ENCODE measurements at regions not wholly inside any gene's neighbourhood (a gene's known extent, or its start where the extent isn't known, plus 50 kb on each side); places are given as distances from the start of the nearest gene placed in this dataset.
A peak's percentile ranks its signal among the peaks of the same experiment; 100 is the strongest.
"Not testable (repeated sequence)": the region's sequence is repeated elsewhere in the genome, so short reads cannot be mapped to it uniquely, and the experiment has no call there.

DNA sequence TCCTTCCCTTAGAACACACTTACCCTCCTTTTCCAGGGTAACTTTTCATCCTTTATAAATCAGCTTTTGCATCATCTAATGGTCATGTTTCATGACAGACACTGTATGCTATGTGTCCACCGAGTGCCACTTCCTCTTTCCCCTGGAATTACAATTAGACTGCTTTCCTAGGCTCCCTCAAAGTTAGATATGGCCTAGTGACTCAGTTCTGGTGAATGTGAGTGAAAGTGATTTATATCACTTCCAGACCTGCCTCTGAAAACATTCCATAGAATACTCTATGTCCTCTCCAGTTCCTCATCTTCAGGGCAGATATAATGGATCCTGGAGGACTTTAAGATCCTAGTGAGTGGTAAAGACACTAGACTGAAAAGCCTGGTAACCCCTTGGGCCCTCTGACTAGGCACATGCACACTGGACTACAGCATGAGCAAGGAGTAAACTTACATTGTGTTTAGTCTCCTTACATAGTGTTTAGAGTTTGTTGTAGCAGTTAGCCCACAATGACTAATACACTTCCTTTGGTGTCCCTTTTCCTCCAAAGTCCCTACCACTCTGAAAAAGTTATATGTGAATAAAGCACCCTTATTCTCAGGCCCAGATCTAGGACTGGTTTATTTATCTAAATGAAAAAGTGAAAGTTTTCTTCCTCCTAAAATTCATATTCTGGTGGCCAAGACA lies 59.3 kb downstream of the GPR88 start:
- H3K4me3 ChIP-seq (ENCODE audit: low read depth, low read length), result no peak overlapping the region

DNA sequence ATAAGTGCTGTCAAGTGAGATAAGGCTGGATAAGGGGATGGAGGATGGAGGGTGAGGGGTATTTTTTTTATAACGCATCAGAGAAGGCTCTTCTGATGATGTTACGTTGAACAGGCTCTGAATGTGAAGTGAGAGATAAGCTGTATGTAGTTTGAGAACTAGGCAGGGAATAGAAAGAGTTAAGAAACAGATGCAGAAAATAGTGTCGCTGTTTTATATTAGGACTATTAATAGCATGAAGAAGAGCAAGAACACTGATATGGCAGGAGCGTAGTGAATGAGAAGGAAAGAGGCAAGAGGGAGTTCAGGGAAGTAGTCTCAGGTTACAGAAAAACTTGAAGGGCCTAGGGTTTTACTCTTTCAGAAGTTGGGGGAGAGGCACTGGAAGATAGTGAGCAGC lies 59.8 kb downstream of the GPR88 start:
- H3K4me3 ChIP-seq (ENCODE audit: low read depth, low read length), result no peak overlapping the region
- TF ChIP-seq, protein P1, sequence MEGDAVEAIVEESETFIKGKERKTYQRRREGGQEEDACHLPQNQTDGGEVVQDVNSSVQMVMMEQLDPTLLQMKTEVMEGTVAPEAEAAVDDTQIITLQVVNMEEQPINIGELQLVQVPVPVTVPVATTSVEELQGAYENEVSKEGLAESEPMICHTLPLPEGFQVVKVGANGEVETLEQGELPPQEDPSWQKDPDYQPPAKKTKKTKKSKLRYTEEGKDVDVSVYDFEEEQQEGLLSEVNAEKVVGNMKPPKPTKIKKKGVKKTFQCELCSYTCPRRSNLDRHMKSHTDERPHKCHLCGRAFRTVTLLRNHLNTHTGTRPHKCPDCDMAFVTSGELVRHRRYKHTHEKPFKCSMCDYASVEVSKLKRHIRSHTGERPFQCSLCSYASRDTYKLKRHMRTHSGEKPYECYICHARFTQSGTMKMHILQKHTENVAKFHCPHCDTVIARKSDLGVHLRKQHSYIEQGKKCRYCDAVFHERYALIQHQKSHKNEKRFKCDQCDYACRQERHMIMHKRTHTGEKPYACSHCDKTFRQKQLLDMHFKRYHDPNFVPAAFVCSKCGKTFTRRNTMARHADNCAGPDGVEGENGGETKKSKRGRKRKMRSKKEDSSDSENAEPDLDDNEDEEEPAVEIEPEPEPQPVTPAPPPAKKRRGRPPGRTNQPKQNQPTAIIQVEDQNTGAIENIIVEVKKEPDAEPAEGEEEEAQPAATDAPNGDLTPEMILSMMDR (IDR thresholded peaks at IDR 0.05; ENCODE audit: borderline replicate concordance, insufficient read depth, low read depth, low read length), result no peak

More for the DNA sequence above, 59.3 kb downstream of the GPR88 start:
- TF ChIP-seq, protein P1 (IDR thresholded peaks at IDR 0.05; ENCODE audit: borderline replicate concordance, insufficient read depth, low read depth, low read length), result no peak

DNA sequence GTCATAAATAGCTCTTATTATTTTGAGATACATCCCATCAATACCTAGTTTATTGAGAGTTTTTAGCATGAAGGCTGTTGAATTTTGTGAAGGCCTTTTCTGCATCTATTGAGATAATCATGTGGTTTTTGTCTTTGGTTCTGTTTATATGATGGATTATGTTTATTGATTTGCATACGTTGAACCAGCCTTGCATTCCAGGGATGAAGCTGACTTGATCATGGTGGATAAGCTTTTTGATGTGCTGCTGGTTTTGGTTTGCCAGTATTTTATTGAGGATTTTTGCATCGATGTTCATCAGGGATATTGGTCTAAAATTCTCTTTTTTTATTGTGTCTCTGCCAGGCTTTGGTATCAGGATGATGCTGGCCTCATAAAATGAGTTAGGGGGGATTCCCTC lies 62.4 kb downstream of the GPR88 start:
- H3K4me3 ChIP-seq (ENCODE audit: low read depth, low read length), result not testable (repeated sequence)

DNA sequence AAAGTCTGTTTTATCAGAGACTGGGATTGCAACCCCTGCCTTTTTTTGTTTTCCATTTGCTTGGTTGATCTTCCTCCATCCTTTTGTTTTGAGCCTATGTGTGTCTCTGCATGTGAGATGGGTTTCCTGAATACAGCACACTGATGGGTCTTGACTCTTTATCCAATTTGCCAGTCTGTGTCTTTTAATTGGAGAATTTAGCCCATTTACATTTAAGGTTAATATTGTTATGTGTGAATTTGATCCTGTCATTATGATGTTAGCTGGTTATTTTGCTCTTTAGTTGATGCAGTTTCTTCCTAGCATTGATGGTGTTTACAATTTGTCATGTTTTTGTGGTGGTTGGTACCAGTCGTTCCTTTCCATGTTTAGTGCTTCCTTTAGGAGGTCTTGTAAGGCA lies 64.1 kb downstream of the GPR88 start:
- not testable (repeated sequence) for H3K4me3 ChIP-seq (ENCODE audit: low read depth, low read length)

DNA sequence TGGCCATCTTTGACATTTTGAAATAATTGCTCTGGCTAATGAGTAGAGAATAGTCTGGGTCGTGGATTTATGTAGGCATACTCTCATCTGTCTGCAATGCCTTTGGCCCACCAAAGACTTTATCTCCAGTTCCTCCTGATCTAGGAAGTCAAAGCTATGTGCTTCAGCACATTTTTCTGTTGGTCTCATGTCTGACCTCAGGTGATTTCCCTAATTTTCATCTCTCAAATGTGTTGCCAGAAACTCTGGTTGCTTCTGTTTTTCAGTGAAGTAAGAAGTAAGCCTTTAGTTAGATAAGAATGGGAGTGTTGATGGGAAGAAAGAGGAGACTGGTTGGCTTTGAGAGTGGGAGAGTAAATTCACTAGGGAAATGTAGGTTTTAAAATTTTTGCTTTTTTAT lies 66.4 kb downstream of the GPR88 start:
- H3K4me3 ChIP-seq (ENCODE audit: low read depth, low read length), result no peak overlapping the region
- TF ChIP-seq, protein P1 (IDR thresholded peaks at IDR 0.05; ENCODE audit: borderline replicate concordance, insufficient read depth, low read depth, low read length), result no peak

DNA sequence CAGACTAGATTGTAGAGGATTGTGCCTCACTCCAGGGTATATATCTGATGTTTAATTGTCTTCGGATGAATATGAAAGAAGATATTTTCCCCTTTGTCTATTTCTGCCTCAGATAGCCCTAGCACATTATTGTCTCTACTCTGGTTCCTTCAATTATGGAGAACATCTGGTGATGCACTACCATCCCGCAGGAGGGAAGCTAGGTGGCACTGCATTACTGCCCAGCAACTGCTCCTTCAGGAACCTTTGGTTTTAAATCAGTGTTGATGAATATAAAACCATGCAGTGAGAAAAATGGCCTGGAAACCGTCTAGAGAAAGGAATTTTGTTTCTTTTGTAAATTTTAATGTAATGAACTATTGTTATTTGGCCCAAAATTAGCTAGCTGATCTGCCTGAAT lies 68.5 kb downstream of the GPR88 start:
- TF ChIP-seq, protein P1 (IDR thresholded peaks at IDR 0.05; ENCODE audit: borderline replicate concordance, insufficient read depth, low read depth, low read length), result peak; percentile 15; the same call in 1 of the 2 replicates
- H3K4me3 ChIP-seq (ENCODE audit: low read depth, low read length), result no peak overlapping the region

DNA sequence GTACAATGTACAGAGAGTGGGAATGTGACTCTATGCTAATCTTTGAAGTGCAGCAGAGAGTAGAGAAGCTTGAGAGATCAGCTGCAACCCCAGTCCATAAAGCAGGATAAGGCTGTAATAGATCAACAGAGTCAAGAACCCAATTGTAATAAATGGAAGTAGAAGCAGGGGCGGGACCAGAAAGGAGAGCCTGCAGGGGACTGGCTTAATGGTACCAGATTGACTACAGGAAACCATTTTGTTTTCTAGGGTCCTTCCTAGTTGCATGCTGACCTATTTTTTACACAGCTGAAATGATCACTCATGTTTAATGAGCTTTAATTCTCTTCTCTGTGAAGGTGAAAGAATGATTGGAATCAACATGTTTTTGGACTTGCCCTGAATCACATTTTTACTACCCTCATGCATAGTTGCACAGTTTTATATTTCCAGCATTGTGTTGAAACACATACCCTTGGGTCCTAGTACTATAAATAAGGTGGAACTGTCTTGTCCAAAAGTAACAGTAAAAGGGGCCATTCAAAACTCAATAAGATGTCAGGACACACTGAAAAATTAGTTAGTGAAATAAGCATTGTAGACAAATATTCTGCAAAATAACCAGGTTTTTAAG lies 69.8 kb downstream of the GPR88 start:
- TF ChIP-seq, protein P1 (IDR thresholded peaks at IDR 0.05; ENCODE audit: borderline replicate concordance, insufficient read depth, low read depth, low read length), result no peak
- H3K4me3 ChIP-seq (ENCODE audit: low read depth, low read length), result no peak overlapping the region

DNA sequence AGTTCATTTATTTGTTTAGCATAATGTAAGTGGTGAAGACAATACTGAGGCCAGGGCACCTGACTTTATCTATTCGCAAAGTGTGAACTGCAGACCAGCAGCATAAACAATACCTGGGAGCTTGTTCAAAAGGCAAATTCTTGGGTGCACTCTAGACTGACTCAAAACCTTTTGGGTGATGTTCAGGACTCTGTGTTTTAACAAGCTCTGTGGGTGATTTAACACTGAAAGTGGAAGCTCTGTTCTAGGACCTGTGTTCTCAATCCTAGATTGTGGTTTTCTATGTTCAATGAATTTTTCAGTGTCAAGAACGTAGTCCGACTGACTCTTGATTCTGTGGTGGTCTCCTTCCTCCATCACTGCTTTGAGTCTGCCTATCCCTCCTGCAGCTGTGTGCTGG lies 71.9 kb downstream of the GPR88 start:
- TF ChIP-seq, protein P1 (IDR thresholded peaks at IDR 0.05; ENCODE audit: borderline replicate concordance, insufficient read depth, low read depth, low read length), result no peak
- no peak overlapping the region for H3K4me3 ChIP-seq (ENCODE audit: low read depth, low read length)
